ENCODE measurements at regions not wholly inside any gene's neighbourhood (a gene's known extent, or its start where the extent isn't known, plus 50 kb on each side); places are given as distances from the start of the nearest gene placed in this dataset.
"Not testable (repeated sequence)": the region's sequence is repeated elsewhere in the genome, so short reads cannot be mapped to it uniquely, and the experiment has no call there.

GRCh38 chr9:102403514-102403913 lies 591.6 kb upstream of the CYLC2 start:
- no peak overlapping the region for H3K27ac ChIP-seq
- TF ChIP-seq CTCF (IDR thresholded peaks at IDR 0.05), result no peak
- TF ChIP-seq ZFX (IDR thresholded peaks at IDR 0.05; ENCODE audit: borderline replicate concordance), result no peak

- no peak for TF ChIP-seq CTCF (IDR thresholded peaks at IDR 0.05)
- TF ChIP-seq ZFX (IDR thresholded peaks at IDR 0.05; ENCODE audit: borderline replicate concordance), result no peak
- no peak overlapping the region for H3K27ac ChIP-seq
Observed at GRCh38 chr9:102398205-102398604, 596.9 kb upstream of the CYLC2 start.

GRCh38 chr9:102385620-102386019 lies 609.5 kb upstream of the CYLC2 start:
- not testable (repeated sequence) for H3K27ac ChIP-seq

GRCh38 chr9:102362470-102363132 lies 624.2 kb upstream of the GRIN3A start:
- no peak overlapping the region for H3K27ac ChIP-seq
- TF ChIP-seq ZFX (IDR thresholded peaks at IDR 0.05; ENCODE audit: borderline replicate concordance), result no peak
- no peak for TF ChIP-seq CTCF (IDR thresholded peaks at IDR 0.05)

- TF ChIP-seq CTCF (IDR thresholded peaks at IDR 0.05), result no peak
- TF ChIP-seq ZFX (IDR thresholded peaks at IDR 0.05; ENCODE audit: borderline replicate concordance), result no peak
- H3K27ac ChIP-seq, result no peak overlapping the region
Observed at GRCh38 chr9:102360846-102361245, 622.4 kb upstream of the GRIN3A start.

- no peak overlapping the region for H3K27ac ChIP-seq
- TF ChIP-seq ZFX (IDR thresholded peaks at IDR 0.05; ENCODE audit: borderline replicate concordance), result no peak
- TF ChIP-seq CTCF (IDR thresholded peaks at IDR 0.05), result no peak
Observed at GRCh38 chr9:102355982-102356381, 617.5 kb upstream of the GRIN3A start.

- TF ChIP-seq ZFX (IDR thresholded peaks at IDR 0.05; ENCODE audit: borderline replicate concordance), result no peak
Observed at GRCh38 chr9:102354041-102354440, 615.6 kb upstream of the GRIN3A start.

GRCh38 chr9:102337471-102337870 lies 599.0 kb upstream of the GRIN3A start:
- not testable (repeated sequence) for H3K27ac ChIP-seq

More at GRCh38 chr9:102354041-102354440, 615.6 kb upstream of the GRIN3A start:
- H3K27ac ChIP-seq, result no peak overlapping the region

GRCh38 chr9:102309379-102309778 lies 570.9 kb upstream of the GRIN3A start:
- no peak overlapping the region for H3K27ac ChIP-seq
- no peak for TF ChIP-seq CTCF (IDR thresholded peaks at IDR 0.05)
- TF ChIP-seq ZFX (IDR thresholded peaks at IDR 0.05; ENCODE audit: borderline replicate concordance), result no peak
